Stimulated activated CD8-positive, alpha-beta memory T cell treated with anti-CD3 and anti-CD28 coated beads, Interleukin-2, amount 100 ng/mL, for 48 hours (primary cell): ENCODE measurements at regions not wholly inside any gene's neighbourhood (a gene's known extent, or its start where the extent isn't known, plus 50 kb on each side); places are given as distances from the start of the nearest gene placed in this dataset.

Source experiments
- DNase-seq, 2 donors: peaks; one replicate each; pipeline ENCODE4 v3.0.0-alpha.2; 2020; ENCODE audit warnings: low read depth in 2 of 2

DNA sequence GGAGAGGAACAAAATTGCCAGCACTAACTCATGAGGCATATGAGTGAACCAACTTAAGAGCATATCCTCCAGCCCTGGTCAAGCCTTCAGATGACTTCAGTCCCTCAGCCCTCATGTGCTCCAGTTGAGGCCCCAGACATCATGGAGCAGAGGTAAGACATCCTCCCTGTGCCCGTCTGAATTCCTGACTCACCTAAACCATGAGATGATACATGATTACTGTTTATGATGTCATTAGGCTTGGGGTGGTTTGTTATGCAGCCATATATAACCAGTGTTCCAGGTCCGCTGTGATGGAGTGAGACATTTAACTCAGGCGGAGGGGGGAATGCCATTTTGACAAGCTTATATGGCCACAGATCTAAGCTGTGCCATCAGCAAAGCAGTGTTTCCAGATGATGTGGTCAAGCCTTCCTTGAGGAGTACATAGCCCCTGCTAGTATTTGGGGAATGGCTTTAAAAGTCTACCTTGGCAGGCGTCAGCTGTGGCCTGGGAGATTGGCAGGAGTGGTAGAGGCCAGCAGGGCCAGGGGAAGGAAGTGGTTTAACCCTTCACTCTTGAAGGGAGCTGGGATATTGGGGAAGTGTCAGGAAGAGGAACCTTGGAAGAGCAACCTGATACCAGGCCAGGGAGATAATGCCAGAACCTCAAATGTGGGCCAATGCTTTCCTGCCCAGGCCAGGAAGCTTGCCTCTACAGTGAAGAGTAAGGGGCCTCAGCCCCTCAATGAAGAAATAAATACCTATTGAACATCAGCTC, 343.0 kb upstream of the PODXL start:
- no peak for DNase-seq

GRCh38 chr7:131898418-131898817, 342.0 kb upstream of the PODXL start:
- DNase-seq, result no peak

- no peak for DNase-seq
Measured at GRCh38 chr7:131897790-131898165, 341.4 kb upstream of the PODXL start.

GRCh38 chr7:131897016-131897789, 340.8 kb upstream of the PODXL start:
- DNase-seq, result no peak

GRCh38 chr7:131896165-131896863, 339.9 kb upstream of the PODXL start:
- no peak for DNase-seq

- DNase-seq, result no peak
Measured at GRCh38 chr7:131895541-131896164, 339.2 kb upstream of the PODXL start.

DNA sequence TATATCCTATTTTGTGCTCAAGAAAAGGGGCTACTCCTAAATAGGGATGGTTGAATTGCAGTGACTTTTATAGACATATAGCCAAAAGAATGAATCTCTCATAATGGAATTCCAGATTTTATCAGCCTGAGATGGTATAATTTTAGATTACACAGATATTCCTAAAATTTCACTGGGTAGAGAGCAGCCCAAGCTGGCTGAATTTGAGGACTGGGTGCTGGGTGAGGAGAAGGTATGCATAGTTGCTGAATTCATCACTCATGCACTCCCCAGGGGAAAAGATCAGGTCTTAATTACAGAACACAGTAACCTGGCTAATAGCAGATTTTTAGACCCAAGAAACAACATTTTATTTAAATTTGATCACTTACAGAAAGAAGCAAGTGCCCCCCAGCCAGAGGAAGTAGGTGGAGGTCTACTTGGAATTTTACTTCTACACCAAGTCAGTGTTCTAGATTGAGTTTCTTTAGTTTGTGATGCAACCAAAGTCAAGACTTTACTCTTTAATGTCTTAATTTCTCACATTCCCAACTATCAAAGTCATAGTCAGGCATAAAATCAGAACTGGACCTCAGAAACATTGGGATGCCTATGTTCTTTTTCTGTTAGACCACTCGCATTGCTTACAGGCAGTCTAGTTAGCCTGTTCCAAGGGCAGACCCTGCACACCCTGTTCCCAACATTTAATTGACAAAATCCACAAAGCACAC, 337.4 kb upstream of the PODXL start:
- DNase-seq, result no peak

- no peak for DNase-seq
Measured at GRCh38 chr7:131890176-131890575, 333.7 kb upstream of the PODXL start.

- no peak for DNase-seq
Measured at GRCh38 chr7:131889572-131890150, 333.2 kb upstream of the PODXL start.

- no peak for DNase-seq
Measured at GRCh38 chr7:131883769-131884168, 327.3 kb upstream of the PODXL start.

- DNase-seq, result no peak
Measured at GRCh38 chr7:131883196-131883595, 326.8 kb upstream of the PODXL start.

GRCh38 chr7:131882321-131882720, 325.9 kb upstream of the PODXL start:
- DNase-seq, result no peak

- DNase-seq, result no peak
Measured at GRCh38 chr7:131880078-131880477, 323.6 kb upstream of the PODXL start.

DNA sequence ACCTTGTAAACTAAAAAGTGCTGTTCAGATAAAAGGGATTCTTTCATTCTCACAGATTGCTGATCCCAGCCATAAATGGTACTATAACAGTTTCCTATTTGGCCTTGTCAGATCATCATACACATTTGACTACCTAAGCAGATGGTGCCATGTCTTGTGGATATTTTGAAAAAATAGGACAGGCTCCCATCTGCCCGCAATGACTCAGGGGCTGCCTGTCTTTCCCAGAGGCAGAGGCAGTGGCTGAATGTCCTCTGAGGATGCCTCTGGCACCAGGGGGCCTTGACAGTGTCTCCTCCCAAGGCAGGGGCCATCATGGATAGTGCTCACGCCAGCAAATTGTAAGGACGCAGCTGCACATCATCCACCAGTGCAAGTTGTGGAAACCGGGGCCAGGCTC, 323.0 kb upstream of the PODXL start:
- no peak for DNase-seq

- no peak for DNase-seq
Measured at GRCh38 chr7:131878777-131879176, 322.3 kb upstream of the PODXL start.

GRCh38 chr7:131873581-131873980, 317.2 kb upstream of the PODXL start:
- DNase-seq, result no peak

GRCh38 chr7:131869986-131870385, 313.6 kb upstream of the PODXL start:
- no peak for DNase-seq

GRCh38 chr7:131869169-131869844, 312.9 kb upstream of the PODXL start:
- DNase-seq, result no peak

DNA sequence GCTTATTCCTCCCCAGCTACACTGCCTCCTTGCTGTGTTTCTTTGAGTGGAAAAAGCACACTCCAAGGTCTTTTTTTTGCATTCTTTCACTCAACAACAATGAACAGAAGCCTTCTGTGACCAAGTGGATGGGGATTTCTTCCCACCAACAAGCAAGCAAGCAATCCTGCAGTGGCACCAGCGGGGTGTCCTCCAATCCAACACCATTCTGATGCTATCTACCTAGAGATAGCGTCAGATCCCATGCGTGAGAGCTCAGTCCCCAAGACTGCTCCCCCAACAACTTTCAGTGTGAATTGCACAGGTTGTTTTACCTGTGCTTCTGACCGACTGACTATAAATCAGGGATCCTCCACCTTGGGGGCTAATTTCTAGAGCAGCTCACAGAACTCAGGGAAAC, 311.0 kb upstream of the PODXL start:
- no peak for DNase-seq

DNA sequence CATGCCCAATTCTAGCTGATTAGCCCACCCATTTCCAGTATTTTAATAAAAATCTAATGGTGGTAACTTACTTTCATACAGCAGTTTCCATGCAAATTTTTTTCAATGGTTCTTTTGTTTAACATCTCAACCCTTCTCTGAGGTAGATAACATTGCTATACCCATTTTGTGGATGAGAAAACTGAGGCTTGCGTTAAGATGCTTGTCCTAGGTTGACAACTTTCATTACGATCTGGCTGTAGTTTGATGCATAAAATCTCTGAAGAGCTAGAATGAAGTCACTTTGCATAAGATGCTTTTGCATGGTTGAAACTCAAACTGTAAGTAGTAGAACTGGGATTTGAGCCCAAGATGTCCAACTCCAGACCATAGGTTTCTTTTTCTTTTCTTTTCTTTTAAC, 309.5 kb upstream of the PODXL start:
- DNase-seq, result no peak
